A549 (cell line): ENCODE measurements at regions not wholly inside any gene's neighbourhood (a gene's known extent, or its start where the extent isn't known, plus 50 kb on each side); places are given as distances from the start of the nearest gene placed in this dataset.

Source experiments
- ATAC-seq, 2 experiments: fragments of 200-7000 bp in 1 of 2; fragments of >200 bp in 1 of 2; cut with Nextera tagmentation in 1 of 2; cut with Tn5 transposase in 1 of 2; 3 replicates each; pipeline versions ENCODE4 v1.8.0 to v1.9.1; 2018 to 2020; ENCODE audit warnings: mild to moderate bottlenecking in 1 of 2, moderate library complexity in 1 of 2
- CTCF ChIA-PET: fragments of 300-600 bp; sonication (Branson Sonifier 250); formaldehyde crosslinking; extraction: SDS; loops from one replicate; lab custom pipeline; 2021; ENCODE audit warnings: antibody characterized with exemption, inconsistent platforms; lab: Yijun Ruan, JAX
- POLR2A ChIA-PET: fragments of 350-600 bp; formaldehyde crosslinking; extraction: SDS; loops from one replicate; lab custom pipeline; 2021; ENCODE audit warnings: antibody characterized with exemption, inconsistent platforms; lab: Yijun Ruan, JAX
- DNase-seq, 2 experiments: peaks; one replicate each; pipeline versions ENCODE4 v3.0.0 to v3.0.0-alpha.2; 2011 to 2016; ENCODE audit warnings: low read depth in 1 of 2, low spot score in 1 of 2
- FAIRE-seq: peaks from 2 replicates; lab custom pipeline; 2011; peaks lifted over from hg19 to GRCh38; lab: Jason Lieb, UNC
- H3K27ac ChIP-seq, 2 experiments: fragments of >200 bp; sonication (Bioruptor Twin); formaldehyde crosslinking; 3 replicates each; pipeline ENCODE4 v1.5.1; 2016 to 2017
- H3K4me1 ChIP-seq: fragments of >200 bp; sonication (Bioruptor Twin); formaldehyde crosslinking; 3 replicates; pipeline ENCODE4 v1.6.1; 2016
- H3K4me2 ChIP-seq: fragments of >200 bp; sonication (Bioruptor Twin); formaldehyde crosslinking; 3 replicates; pipeline ENCODE4 v1.6.1; 2016
- H3K4me3 ChIP-seq: fragments of >200 bp; sonication (Bioruptor Twin); formaldehyde crosslinking; 3 replicates; pipeline ENCODE4 v1.5.1; 2016
- H3K9me3 ChIP-seq: fragments of >200 bp; sonication (Bioruptor Twin); formaldehyde crosslinking; 3 replicates; pipeline ENCODE4 v1.6.1; 2016
- ATOH8 ChIP-seq: fragments of 250-450 bp; sonication (Bioruptor Pico); IDR thresholded peaks from 2 replicates; pipeline ENCODE4 v1.5.0; 2020; ENCODE audit warnings: low read depth, mild to moderate bottlenecking, moderate library complexity
- CBX2 ChIP-seq: fragments of 200-600 bp; sonication (generic); IDR thresholded peaks from 2 replicates; pipeline ENCODE4 v1.6.1; 2016; ENCODE audit warnings: low read depth, mild to moderate bottlenecking, borderline replicate concordance
- CHD2 ChIP-seq: fragments of 150-350 bp; IDR thresholded peaks from 2 replicates; pipeline ENCODE4 v1.6.1; 2014; ENCODE audit warnings: low read length; ENCODE audit not compliant: partially characterized antibody
- CTCF ChIP-seq: fragments of >200 bp; sonication (Bioruptor Twin); formaldehyde crosslinking; IDR thresholded peaks from 3 replicates; pipeline ENCODE4 v1.5.1; 2016
- ELK1 ChIP-seq: fragments of 150-350 bp; IDR thresholded peaks from 2 replicates; pipeline ENCODE4 v1.6.1; 2014; ENCODE audit warnings: low read depth, mild to moderate bottlenecking, low read length
- ESRRA ChIP-seq: fragments of 150-350 bp; IDR thresholded peaks from 2 replicates; pipeline ENCODE4 v1.6.1; 2014; ENCODE audit warnings: mild to moderate bottlenecking, low read length, borderline replicate concordance
- FOSB ChIP-seq: fragments of 250-450 bp; sonication (Bioruptor Pico); IDR thresholded peaks from 2 replicates; pipeline ENCODE4 v1.5.0; 2020; ENCODE audit warnings: mild to moderate bottlenecking, moderate library complexity
- HDAC2 ChIP-seq: fragments of 200-600 bp; sonication (generic); IDR thresholded peaks from 2 replicates; pipeline ENCODE4 v1.6.1; 2016
- HES2 ChIP-seq: fragments of >200 bp; sonication (Bioruptor Twin); formaldehyde crosslinking; IDR thresholded peaks from 2 replicates; pipeline ENCODE4 v1.6.1; 2016
- HEYL ChIP-seq: fragments of 250-450 bp; sonication (Bioruptor Pico); IDR thresholded peaks from 2 replicates; pipeline ENCODE4 v1.8.0; 2021; ENCODE audit warnings: mild to moderate bottlenecking, moderate library complexity
- JUN ChIP-seq, 2 experiments: fragments of >200 bp; sonication (Bioruptor Twin); formaldehyde crosslinking; IDR thresholded peaks; 2 replicates in 1 of 2; 3 replicates in 1 of 2; pipeline ENCODE4 v1.6.1; 2016 to 2017
- KDM1A ChIP-seq: fragments of 200-600 bp; sonication (generic); IDR thresholded peaks from 2 replicates; pipeline ENCODE4 v1.6.1; 2016; ENCODE audit warnings: low read depth, mild to moderate bottlenecking
- KDM5A ChIP-seq: fragments of 200-600 bp; sonication (generic); IDR thresholded peaks from 2 replicates; pipeline ENCODE4 v1.6.1; 2016; ENCODE audit warnings: antibody characterized with exemption, mild to moderate bottlenecking
- MAFK ChIP-seq: fragments of 450-650 bp; IDR thresholded peaks from 2 replicates; pipeline ENCODE4 v1.6.1; 2014; ENCODE audit not compliant: partially characterized antibody
- MAZ ChIP-seq: fragments of 150-350 bp; IDR thresholded peaks from 2 replicates; pipeline ENCODE4 v1.6.1; 2014; ENCODE audit warnings: antibody characterized with exemption, low read depth, low read length, borderline replicate concordance
- MYC ChIP-seq: IDR thresholded peaks from 2 replicates; pipeline ENCODE4 v1.6.1; 2012; ENCODE audit warnings: mild to moderate bottlenecking, inconsistent platforms, low read length, improper control_type of control experiment, borderline replicate concordance
- NPAS2 ChIP-seq: fragments of 250-450 bp; sonication (Bioruptor Pico); IDR thresholded peaks from 2 replicates; pipeline ENCODE4 v1.8.0; 2022; ENCODE audit warnings: mild to moderate bottlenecking, moderate library complexity, borderline replicate concordance
- POLR2AphosphoS2 ChIP-seq: conservative IDR thresholded peaks from 2 replicates; pipeline ENCODE4 v1.6.1; 2012; ENCODE audit warnings: low read length, improper control_type of control experiment, inconsistent platforms
- RFX5 ChIP-seq: fragments of 450-650 bp; IDR thresholded peaks from 2 replicates; pipeline ENCODE4 v1.7.1; 2014; ENCODE audit warnings: antibody characterized with exemption, mild to moderate bottlenecking, moderate library complexity
- SREBF2 ChIP-seq: fragments of 450-650 bp; IDR thresholded peaks from 2 replicates; pipeline ENCODE4 v1.6.1; 2014; ENCODE audit warnings: mild to moderate bottlenecking, moderate library complexity
- TFCP2L1 ChIP-seq: fragments of 250-450 bp; sonication (Bioruptor Pico); IDR thresholded peaks from 2 replicates; pipeline ENCODE4 v1.5.0; 2021; ENCODE audit warnings: mild to moderate bottlenecking
- TP53 ChIP-seq: fragments of 250-450 bp; sonication (Bioruptor Pico); IDR thresholded peaks from 2 replicates; pipeline ENCODE4 v1.5.0; 2021; ENCODE audit warnings: mild to moderate bottlenecking, moderate library complexity
- ZC3H11A ChIP-seq: fragments of 450-650 bp; IDR thresholded peaks from 2 replicates; pipeline ENCODE4 v1.6.1; 2014; ENCODE audit warnings: antibody characterized with exemption, mild to moderate bottlenecking
- ZFP36 ChIP-seq: fragments of 450-650 bp; IDR thresholded peaks from 2 replicates; pipeline ENCODE4 v1.6.1; 2014; ENCODE audit warnings: borderline replicate concordance; ENCODE audit not compliant: partially characterized antibody
- WGBS: methylation state at CpG from one replicate; pipeline ENCODE4 v1.1.6; 2017; ENCODE audit errors: missing lambda C conversion rate; 5-methylcytosine and 5-hydroxymethylcytosine counted together

- no peak for TF ChIP-seq SREBF2
- ChIA-PET POLR2A (no interaction called here), CTCF (no interaction called here)
- no peaks in the 10 kb centered on the region for H3K4me1 ChIP-seq
- 0 out of 6 replicates have a peak overlapping the region, but pooled peaks of 1 of the 2 experiments have one; percentile 18 for H3K27ac ChIP-seq
- DNase-seq (no peak), ATAC-seq (no peak), FAIRE-seq (no peak)
- 29% methylated on average over 2 of the region's 2 CpGs for WGBS
- no peak overlapping the region for H3K4me2 ChIP-seq
- no peaks in the 10 kb centered on the region for H3K9me3 ChIP-seq
- no peak overlapping the region for H3K4me3 ChIP-seq
Measured at GRCh38 chr4:14151101-14151500, 523.6 kb upstream of the BOD1L1 start.

GRCh38 chr4:14152834-14153519 lies 525.5 kb upstream of the BOD1L1 start:
- FAIRE-seq (no peak), ATAC-seq (no peak)
- POLR2A ChIA-PET = no interaction called here
- no peaks in the 10 kb centered on the region for H3K4me1 ChIP-seq
- H3K4me3 ChIP-seq = no peak overlapping the region
- CTCF ChIA-PET = no interaction called here
- H3K4me2 ChIP-seq = no peak overlapping the region
- H3K27ac ChIP-seq = no peak overlapping the region
- TF ChIP-seq MAFK (no peak), CTCF (no peak), CBX2 (no peak), HES2 (no peak), SREBF2 (no peak), NPAS2 (no peak), ZC3H11A (no peak), KDM1A (no peak), ATOH8 (no peak), POLR2AphosphoS2 (no peak), FOSB (no peak)
- TF ChIP-seq, all 56 proteins: peak for 0
- WGBS = 78% methylated on average over 4 of the region's 4 CpGs
- no peaks in the 10 kb centered on the region for H3K9me3 ChIP-seq
- no peak for DNase-seq

- no peak overlapping the region for H3K27ac ChIP-seq
- no peak for ATAC-seq
- ChIA-PET CTCF (no interaction called here), POLR2A (no interaction called here)
- no peaks in the 10 kb centered on the region for H3K4me1 ChIP-seq
- no peak for TF ChIP-seq ZFP36
- TF ChIP-seq ELK1 = no peak
- no peak for TF ChIP-seq ESRRA
- no peak for TF ChIP-seq HDAC2
- no peak for TF ChIP-seq CHD2
- no peak for TF ChIP-seq CBX2
- TF ChIP-seq MYC = no peak
- no peak for TF ChIP-seq RFX5
- TF ChIP-seq TP53 (CRISPR knock-in tag) = no peak
- TF ChIP-seq JUN (IDR thresholded peaks at IDR 0.05) = no peak
- TF ChIP-seq HEYL (CRISPR knock-in tag) = no peak
- no peak for TF ChIP-seq MAFK
- no peak for TF ChIP-seq TFCP2L1
- no peak for TF ChIP-seq KDM5A
- TF ChIP-seq MAZ = no peak
- DNase-seq = no peak
- no peak overlapping the region for H3K4me2 ChIP-seq
- no peaks in the 10 kb centered on the region for H3K9me3 ChIP-seq
- FAIRE-seq = no peak
- H3K4me3 ChIP-seq = no peak overlapping the region
- 94% methylated on average over 3 of the region's 3 CpGs for WGBS
Measured at GRCh38 chr4:14155803-14156202, 528.3 kb upstream of the BOD1L1 start.
